ENCODE measurements at regions not wholly inside any gene's neighbourhood (a gene's known extent, or its start where the extent isn't known, plus 50 kb on each side); places are given as distances from the start of the nearest gene placed in this dataset.

DNA sequence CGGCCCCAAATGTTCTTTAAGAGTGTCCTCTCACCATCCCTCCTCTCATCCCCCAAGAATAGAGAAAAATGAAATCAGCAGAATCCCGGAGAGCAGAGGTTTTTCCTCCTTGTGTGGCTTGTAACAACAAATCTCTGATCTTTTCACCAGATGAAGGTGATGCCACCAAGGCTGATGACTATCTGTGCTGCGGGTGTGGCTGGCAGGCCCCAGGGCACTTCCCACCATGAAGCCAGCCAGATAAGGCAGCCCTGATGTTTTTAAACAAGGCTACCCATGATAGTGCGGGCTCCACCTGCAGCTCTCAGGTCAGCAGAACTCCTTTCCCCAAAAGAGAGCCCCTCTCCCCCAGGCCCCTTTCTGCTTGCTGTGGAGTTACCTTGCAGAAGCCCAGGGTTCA is 58.0 kb upstream of the PARP11 start:
- DNase-seq (ENCODE audit: low read depth in 3 of 3, low spot score in 2 of 3), result no peak

DNA sequence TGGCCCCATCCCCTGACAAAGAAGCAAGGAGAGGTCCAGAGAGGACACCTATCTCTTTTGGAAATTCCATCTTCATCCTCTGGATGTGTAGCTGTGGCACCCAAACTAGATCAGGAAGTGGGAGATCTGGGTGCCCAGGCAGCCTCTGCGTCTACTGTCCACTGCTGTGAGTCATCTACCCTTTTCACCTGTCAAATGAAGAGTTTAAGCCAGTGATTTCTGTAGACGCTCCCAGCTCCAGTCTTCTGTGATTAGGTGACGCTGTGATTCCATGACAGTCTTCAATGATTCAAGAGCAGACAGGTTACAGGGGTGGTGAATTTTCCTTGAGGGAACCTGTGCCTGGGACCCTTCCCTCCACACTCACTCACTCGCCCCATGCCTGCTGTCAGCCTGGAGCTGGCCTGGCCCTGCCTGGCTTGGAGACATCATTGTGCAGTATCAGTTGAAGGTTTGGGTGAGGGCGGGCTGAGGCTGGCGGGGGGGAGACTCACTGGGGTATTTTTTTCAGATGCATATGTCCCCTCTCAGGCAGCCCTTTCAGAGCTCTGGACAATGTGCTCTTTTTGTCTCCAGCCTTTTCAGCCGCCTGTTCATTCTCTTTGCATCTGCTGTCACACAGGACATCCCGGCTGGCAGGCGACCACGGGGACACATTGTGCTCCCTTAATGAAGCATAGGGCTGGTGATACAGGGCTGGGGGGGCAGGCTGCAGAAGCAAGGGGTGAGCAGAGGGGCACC is 56.8 kb upstream of the PARP11 start:
- no peak for DNase-seq (ENCODE audit: low read depth in 3 of 3, low spot score in 2 of 3)

- DNase-seq (ENCODE audit: low read depth in 3 of 3, low spot score in 2 of 3), result peak in 1 of 3 donors; percentile 57
Measured at GRCh38 chr12:3928538-3929184, 55.5 kb upstream of the PARP11 start.

DNA sequence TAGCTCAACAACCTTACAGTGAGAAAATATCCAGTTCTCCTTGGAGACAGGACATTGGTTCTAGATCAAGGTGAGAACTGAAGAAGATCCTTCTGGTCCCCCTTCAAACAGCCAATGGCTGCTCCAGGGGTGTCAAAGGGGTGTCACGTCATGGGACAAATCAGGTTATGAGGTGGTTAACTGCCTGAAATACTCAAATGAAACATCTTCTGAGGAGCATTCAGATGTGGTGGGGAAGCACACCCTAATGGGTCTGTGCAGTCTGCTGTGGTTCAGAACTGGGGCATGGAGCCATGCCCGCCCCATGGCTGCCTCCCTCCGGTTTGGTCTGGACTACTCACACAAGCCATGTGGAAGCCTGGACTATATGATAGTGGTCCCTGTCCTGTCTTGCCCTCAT is 52.4 kb upstream of the PARP11 start:
- no peak for DNase-seq (ENCODE audit: low read depth in 3 of 3, low spot score in 2 of 3)

GRCh38 chr12:3924761-3925160 is 51.6 kb upstream of the PARP11 start:
- no peak for DNase-seq (ENCODE audit: low read depth in 3 of 3, low spot score in 2 of 3)

GRCh38 chr12:3923021-3923420 is 49.8 kb upstream of the PARP11 start:
- no peak for DNase-seq (ENCODE audit: low read depth in 3 of 3, low spot score in 2 of 3)

Data from right renal cortex interstitium (tissue), 3 donors.